Trophoblast cell (in vitro differentiated cells and primary cell): ENCODE measurements at regions not wholly inside any gene's neighbourhood (a gene's known extent, or its start where the extent isn't known, plus 50 kb on each side); places are given as distances from the start of the nearest gene placed in this dataset.

Experiments
- DNase-seq, 2 donors: peaks; one replicate each; pipeline ENCODE4 v3.0.0-alpha.2; 2016
- H2AFZ ChIP-seq: 2 replicates; pipeline ENCODE4 v1.6.1; 2013; ENCODE audit warnings: low read length, moderate library complexity, mild to moderate bottlenecking; ENCODE audit not compliant: insufficient read depth, poor library complexity
- H2AK5ac ChIP-seq: 2 replicates; pipeline ENCODE4 v1.6.1; 2013; ENCODE audit warnings: mild to moderate bottlenecking, low read length
- H2BK120ac ChIP-seq: 2 replicates; pipeline ENCODE4 v1.6.1; 2013; ENCODE audit warnings: low read length, mild to moderate bottlenecking, moderate library complexity; ENCODE audit not compliant: insufficient read depth, poor library complexity
- H2BK12ac ChIP-seq: 2 replicates; pipeline ENCODE4 v1.6.1; 2013; ENCODE audit warnings: mild to moderate bottlenecking, low read length, moderate library complexity
- H2BK5ac ChIP-seq: 2 replicates; pipeline ENCODE4 v1.6.1; 2013; ENCODE audit warnings: low read length, low read depth, moderate library complexity, mild to moderate bottlenecking; ENCODE audit not compliant: poor library complexity
- H3K14ac ChIP-seq: 2 replicates; pipeline ENCODE4 v1.6.1; 2013; ENCODE audit warnings: mild to moderate bottlenecking, low read length
- H3K18ac ChIP-seq: 2 replicates; pipeline ENCODE4 v1.6.1; 2013; ENCODE audit warnings: mild to moderate bottlenecking, low read length
- H3K23ac ChIP-seq: 2 replicates; pipeline ENCODE4 v1.6.1; 2013; ENCODE audit warnings: low read length
- H3K27ac ChIP-seq: 2 replicates; pipeline ENCODE4 v1.5.1; 2013; ENCODE audit warnings: low read depth, mild to moderate bottlenecking, inconsistent platforms, low read length, moderate library complexity
- H3K27me3 ChIP-seq: 2 replicates; pipeline ENCODE4 v1.6.1; 2013; ENCODE audit warnings: inconsistent platforms, mild to moderate bottlenecking, low read length, moderate library complexity; ENCODE audit not compliant: insufficient read depth
- H3K36me3 ChIP-seq, 2 experiments: 1 replicate in 1 of 2; 2 replicates in 1 of 2; pipeline ENCODE4 v1.6.1; 2013; ENCODE audit warnings: low read length in 2 of 2, mild to moderate bottlenecking in 2 of 2, moderate library complexity in 1 of 2; ENCODE audit not compliant: insufficient read depth in 2 of 2, control insufficient read depth in 1 of 2
- H3K4ac ChIP-seq: 2 replicates; pipeline ENCODE4 v1.6.1; 2013; ENCODE audit warnings: low read depth, mild to moderate bottlenecking, low read length, moderate library complexity
- H3K4me1 ChIP-seq, 2 experiments: 1 replicate in 1 of 2; 2 replicates in 1 of 2; pipeline ENCODE4 v1.6.1; 2013; ENCODE audit warnings: low read length in 2 of 2, mild to moderate bottlenecking in 2 of 2, moderate library complexity in 1 of 2; ENCODE audit not compliant: insufficient read depth in 2 of 2, control insufficient read depth in 1 of 2
- H3K4me2 ChIP-seq: 2 replicates; pipeline ENCODE4 v1.6.1; 2013; ENCODE audit warnings: inconsistent platforms, mild to moderate bottlenecking, low read length, moderate library complexity
- H3K4me3 ChIP-seq: 2 replicates; pipeline ENCODE4 v1.5.1; 2013; ENCODE audit warnings: mild to moderate bottlenecking, low read depth, low read length, inconsistent platforms
- H3K79me1 ChIP-seq: one replicate; pipeline ENCODE4 v1.6.1; 2013; ENCODE audit warnings: low read length
- H3K79me2 ChIP-seq: 2 replicates; pipeline ENCODE4 v1.6.1; 2013; ENCODE audit warnings: low read length, mild to moderate bottlenecking; ENCODE audit not compliant: control insufficient read depth, insufficient read depth, poor library complexity
- H3K9ac ChIP-seq: 2 replicates; pipeline ENCODE4 v1.6.1; 2013; ENCODE audit warnings: mild to moderate bottlenecking, low read length
- H3K9me3 ChIP-seq: 2 replicates; pipeline ENCODE4 v1.6.1; 2013; ENCODE audit warnings: low read depth, mild to moderate bottlenecking, control low read depth, inconsistent platforms, low read length; ENCODE audit not compliant: insufficient read depth
- H4K12ac ChIP-seq: 2 replicates; pipeline ENCODE4 v1.6.1; 2013; ENCODE audit warnings: low read depth, mild to moderate bottlenecking, low read length, moderate library complexity
- H4K8ac ChIP-seq: 2 replicates; pipeline ENCODE4 v1.6.1; 2013; ENCODE audit warnings: low read depth, mild to moderate bottlenecking, low read length, moderate library complexity
- H4K91ac ChIP-seq: one replicate; pipeline ENCODE4 v1.6.1; 2013; ENCODE audit warnings: low read depth, mild to moderate bottlenecking, low read length, moderate library complexity
- WGBS: extraction: QIAGEN DNeasy Blood & Tissue Kit; methylation state at CpG from one replicate; pipeline ENCODE4 v1.1.7; 2013; ENCODE audit warnings: missing lambda C conversion rate; ENCODE audit not compliant: insufficient read length, insufficient coverage; ENCODE audit errors: extremely low coverage; 5-methylcytosine and 5-hydroxymethylcytosine counted together

DNA sequence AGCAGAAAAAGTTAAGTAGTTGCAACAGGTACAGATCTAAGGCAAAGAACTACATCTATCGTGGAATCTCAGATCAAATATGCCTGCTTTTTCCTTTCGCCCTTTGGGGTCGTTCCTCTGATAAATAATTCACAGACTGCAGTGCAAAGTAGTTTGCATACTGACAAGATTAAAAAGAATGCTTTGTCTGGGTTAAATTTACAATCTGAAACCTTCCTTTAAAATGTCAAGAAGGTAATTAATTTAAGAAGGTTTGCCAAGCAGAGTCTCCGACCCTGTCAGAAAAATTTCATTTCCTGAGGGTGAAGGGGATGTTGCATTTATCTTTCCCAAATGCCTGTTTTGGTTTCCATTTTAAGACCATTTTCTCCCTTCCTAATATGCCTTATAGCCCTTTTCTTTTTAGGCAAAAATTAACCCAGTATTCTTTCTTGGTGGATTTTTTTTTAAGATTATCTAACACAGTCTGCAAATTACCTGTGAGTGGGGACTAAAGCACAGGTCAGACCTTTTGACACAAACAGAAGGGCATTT, 406.9 kb downstream of the LRIG3 start:
- no peaks in the 10 kb centered on the region for H3K79me2 ChIP-seq
- no peaks in the 10 kb centered on the region for H3K27me3 ChIP-seq

DNA sequence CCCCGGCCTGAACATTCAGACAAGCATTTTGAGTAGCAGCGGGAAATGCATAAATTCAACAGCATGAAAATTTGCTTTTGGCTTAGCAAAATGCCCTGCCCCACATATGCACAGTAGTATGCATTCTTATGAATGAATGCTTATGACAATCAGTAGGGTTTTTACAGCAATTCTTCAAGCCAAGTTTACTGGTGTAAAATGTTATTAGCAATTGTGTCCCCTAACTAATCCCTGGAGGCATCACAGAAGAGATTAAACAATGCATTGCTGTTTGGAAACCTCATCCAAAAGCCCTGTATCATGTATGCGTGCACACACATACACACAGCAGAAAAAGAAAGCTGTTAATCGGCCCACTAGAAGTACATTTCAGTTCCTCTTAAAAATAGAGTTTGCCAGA, 406.5 kb downstream of the LRIG3 start:
- Histone ChIP-seq H2BK5ac (no peak overlapping the region), H4K12ac (no peak overlapping the region), H2AFZ (no peak overlapping the region), H3K27me3 (no peaks in the 10 kb centered on the region), H3K36me3 (no peaks in the 10 kb centered on the region), H4K8ac (no peak overlapping the region), H3K79me2 (no peaks in the 10 kb centered on the region), H3K79me1 (no peaks in the 10 kb centered on the region), H2AK5ac (no peak overlapping the region), H3K23ac (no peak overlapping the region), H3K4me2 (no peak overlapping the region), H3K18ac (no peak overlapping the region), H3K9ac (no peak overlapping the region), H3K9me3 (no peaks in the 10 kb centered on the region), H2BK12ac (no peak overlapping the region), H3K4ac (no peak overlapping the region), H3K14ac (no peak overlapping the region), H2BK120ac (no peak overlapping the region), H3K4me1 (no peaks in the 10 kb centered on the region), H4K91ac (no peak overlapping the region), H3K4me3 (no peak overlapping the region), H3K27ac (no peak overlapping the region)
- WGBS = no CpG with 5 or more reads among the region's 4 CpGs
- DNase-seq = no peak

More for the DNA sequence above, 406.9 kb downstream of the LRIG3 start:
- Histone ChIP-seq H3K36me3 (no peaks in the 10 kb centered on the region), H2BK12ac (no peak overlapping the region), H4K8ac (no peak overlapping the region), H3K14ac (no peak overlapping the region), H3K27ac (no peak overlapping the region), H3K9me3 (no peaks in the 10 kb centered on the region), H2BK5ac (no peak overlapping the region), H3K79me1 (no peaks in the 10 kb centered on the region), H2AK5ac (no peak overlapping the region), H3K9ac (no peak overlapping the region), H3K23ac (no peak overlapping the region), H4K12ac (no peak overlapping the region), H4K91ac (no peak overlapping the region), H2BK120ac (no peak overlapping the region), H3K4me3 (no peak overlapping the region), H3K4me2 (no peak overlapping the region), H3K4me1 (no peaks in the 10 kb centered on the region), H3K4ac (no peak overlapping the region), H3K18ac (no peak overlapping the region), H2AFZ (no peak overlapping the region)
- no CpG with 5 or more reads among the region's 4 CpGs for WGBS
- no peak for DNase-seq

DNA sequence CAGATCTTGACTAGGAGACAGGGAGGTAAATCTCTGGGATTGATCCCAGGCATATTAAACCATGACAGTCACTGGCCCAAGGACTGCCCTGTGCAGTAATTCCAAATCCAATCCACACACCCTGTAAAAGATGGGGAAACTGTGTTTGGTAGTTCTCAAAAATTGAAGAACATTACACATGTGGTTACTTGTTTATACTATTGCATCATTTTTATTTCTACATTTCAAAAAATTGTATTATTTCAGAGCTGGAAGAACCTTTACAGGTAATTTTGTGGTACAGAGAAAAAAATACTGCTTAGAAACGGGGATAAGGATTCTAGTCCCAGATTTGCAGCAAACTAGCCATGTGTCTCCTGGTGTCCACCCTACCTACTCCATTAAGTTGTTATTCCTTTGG, 400.5 kb downstream of the LRIG3 start:
- Histone ChIP-seq H2BK5ac (no peak overlapping the region), H3K14ac (no peak overlapping the region), H3K79me2 (no peaks in the 10 kb centered on the region), H2BK12ac (no peak overlapping the region), H3K4me2 (no peak overlapping the region), H2AK5ac (no peak overlapping the region), H3K36me3 (no peaks in the 10 kb centered on the region), H3K79me1 (no peaks in the 10 kb centered on the region), H4K91ac (no peak overlapping the region), H3K4me1 (no peaks in the 10 kb centered on the region), H2BK120ac (no peak overlapping the region), H4K8ac (no peak overlapping the region), H3K4ac (no peak overlapping the region), H3K9me3 (no peaks in the 10 kb centered on the region), H3K23ac (no peak overlapping the region), H3K18ac (no peak overlapping the region), H3K4me3 (no peak overlapping the region), H3K9ac (no peak overlapping the region), H3K27me3 (no peaks in the 10 kb centered on the region), H2AFZ (no peak overlapping the region), H3K27ac (no peak overlapping the region), H4K12ac (no peak overlapping the region)
- DNase-seq = no peak
- no CpG with 5 or more reads among the region's 1 CpG for WGBS

DNA sequence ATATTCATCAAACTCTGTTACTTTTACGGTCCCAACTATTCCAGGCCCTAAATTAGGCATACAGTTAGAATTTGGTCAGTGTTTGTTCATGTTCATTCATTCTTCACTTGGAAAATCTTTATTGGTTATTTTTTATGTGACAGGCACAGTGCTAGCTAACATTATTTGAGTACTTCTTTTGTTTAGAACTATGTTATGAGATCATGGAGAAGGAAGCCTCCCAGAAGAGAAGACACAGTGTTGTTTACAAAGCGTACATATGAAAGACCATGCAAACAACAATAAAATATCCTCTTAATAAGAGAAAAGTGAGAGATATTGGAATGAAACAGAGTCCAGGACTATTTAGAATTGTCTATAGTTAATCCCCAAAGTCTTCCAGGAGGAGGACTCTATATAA, 399.2 kb downstream of the LRIG3 start:
- Histone ChIP-seq H3K18ac (no peak overlapping the region), H3K23ac (no peak overlapping the region), H3K9ac (no peak overlapping the region), H3K4me2 (no peak overlapping the region), H3K27ac (no peak overlapping the region), H3K27me3 (no peaks in the 10 kb centered on the region), H4K8ac (no peak overlapping the region), H2AK5ac (no peak overlapping the region), H2BK12ac (no peak overlapping the region), H2BK5ac (no peak overlapping the region), H3K14ac (no peak overlapping the region), H4K91ac (no peak overlapping the region), H3K4me1 (no peaks in the 10 kb centered on the region), H2BK120ac (no peak overlapping the region), H3K4me3 (no peak overlapping the region), H3K79me2 (no peaks in the 10 kb centered on the region), H3K9me3 (no peaks in the 10 kb centered on the region), H4K12ac (no peak overlapping the region), H3K36me3 (no peaks in the 10 kb centered on the region), H3K79me1 (no peaks in the 10 kb centered on the region), H2AFZ (no peak overlapping the region), H3K4ac (no peak overlapping the region)
- no CpG with 5 or more reads among the region's 2 CpGs for WGBS
- DNase-seq = no peak
